GM18907 (cell line): ENCODE measurements at regions not wholly inside any gene's neighbourhood (a gene's known extent, or its start where the extent isn't known, plus 50 kb on each side); places are given as distances from the start of the nearest gene placed in this dataset.

Experiments used
- ATAC-seq: cut with Tn5 transposase; IDR thresholded peaks from one replicate; pipeline ENCODE4 v1.9.1; 2021; ENCODE audit warnings: mild to moderate bottlenecking, moderate library complexity; ENCODE audit not compliant: unreplicated experiment

DNA sequence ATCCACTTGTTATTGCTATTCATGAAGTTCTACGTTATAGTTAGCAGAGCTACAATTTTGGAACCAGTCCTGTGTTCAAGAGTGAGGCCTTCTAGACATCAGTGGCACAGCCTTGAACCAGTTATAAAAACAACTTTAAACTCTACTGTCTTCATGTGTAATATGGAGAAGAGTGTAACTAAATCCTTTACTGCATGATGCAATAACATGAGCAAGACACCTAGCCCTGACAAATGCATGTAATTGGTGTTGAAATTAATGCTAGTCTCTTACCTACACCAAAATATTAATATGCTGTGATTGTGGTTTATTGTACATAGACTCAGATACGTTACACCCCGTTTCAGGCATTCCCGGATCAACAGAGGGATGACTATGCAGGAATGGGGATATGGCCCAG, 654.6 kb downstream of the IRX1 start:
- no peak for ATAC-seq

DNA sequence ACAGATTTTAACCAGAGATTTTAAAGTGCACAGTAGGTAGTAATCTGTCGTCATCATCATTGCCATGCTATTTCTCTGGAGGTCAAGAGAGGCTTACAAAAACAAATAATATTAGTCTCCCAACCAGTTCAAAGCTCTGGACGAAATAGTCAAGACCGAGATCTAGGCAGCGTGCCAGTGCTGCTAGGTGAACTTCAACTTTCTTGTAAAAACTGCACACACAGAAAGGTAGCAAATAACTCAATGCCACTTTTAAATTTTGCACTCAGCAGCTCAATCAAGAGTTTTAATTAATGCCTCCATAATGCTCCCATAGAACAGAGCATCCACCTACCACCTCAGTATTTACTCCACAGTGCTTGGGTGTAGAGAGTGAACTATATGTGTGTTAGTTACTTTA, 656.8 kb downstream of the IRX1 start:
- ATAC-seq, result no peak

DNA sequence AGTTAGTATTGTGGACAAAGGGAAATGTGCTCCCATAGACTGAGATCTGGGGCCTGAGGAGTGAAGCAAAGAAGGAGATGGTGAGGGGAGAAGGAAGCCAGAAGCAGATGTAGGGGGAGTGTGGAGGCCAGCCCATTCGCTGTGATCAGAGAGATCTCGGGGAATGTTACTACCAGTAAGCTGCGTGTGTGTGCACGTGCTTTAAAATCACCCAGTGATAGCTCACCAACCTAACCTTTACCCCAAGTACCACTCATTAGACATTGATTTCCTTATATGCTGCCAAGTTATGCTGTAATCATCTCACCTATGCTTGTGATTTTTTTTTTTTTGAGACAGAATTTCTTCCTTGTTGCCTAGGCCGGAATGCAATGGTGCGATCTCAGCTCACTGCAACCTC, 659.1 kb downstream of the IRX1 start:
- no peak for ATAC-seq

DNA sequence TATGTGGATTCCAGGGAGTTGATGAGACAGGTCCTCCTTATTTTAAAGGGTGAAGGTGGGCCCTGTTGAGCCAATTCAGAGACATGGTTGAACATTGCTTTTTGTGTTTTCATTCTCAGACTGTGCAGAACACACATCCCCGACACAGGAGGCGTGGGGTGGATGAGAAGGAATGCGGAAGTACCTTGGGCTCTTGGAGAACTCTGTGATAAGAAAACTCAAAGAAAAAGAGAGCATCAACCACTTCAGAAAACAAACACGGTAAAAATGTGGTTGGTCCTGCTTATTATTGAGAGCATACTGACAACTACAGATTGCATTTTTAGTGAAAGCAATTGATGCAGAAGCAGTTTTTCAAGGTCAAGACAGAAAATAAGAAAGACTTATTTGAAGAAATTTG, 659.8 kb downstream of the IRX1 start:
- ATAC-seq, result no peak

DNA sequence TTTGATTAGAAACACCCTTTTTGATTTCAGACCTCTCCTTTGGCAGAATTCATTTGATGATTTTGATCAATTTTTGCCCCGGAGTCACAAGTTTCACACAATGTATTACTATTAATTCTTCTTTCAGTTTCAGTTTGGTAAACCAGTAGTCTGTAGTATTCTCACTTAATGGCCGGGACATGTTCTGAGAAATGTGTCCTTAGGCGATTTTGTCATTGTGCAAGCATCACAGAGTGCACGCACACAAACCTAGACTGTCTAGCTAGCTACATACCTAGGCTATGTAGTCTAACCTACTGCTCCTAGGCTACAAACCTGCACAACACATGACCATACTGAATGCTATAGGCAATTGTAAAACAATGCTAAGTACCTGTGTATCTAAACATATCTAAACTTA, 662.5 kb downstream of the IRX1 start:
- ATAC-seq, result no peak

DNA sequence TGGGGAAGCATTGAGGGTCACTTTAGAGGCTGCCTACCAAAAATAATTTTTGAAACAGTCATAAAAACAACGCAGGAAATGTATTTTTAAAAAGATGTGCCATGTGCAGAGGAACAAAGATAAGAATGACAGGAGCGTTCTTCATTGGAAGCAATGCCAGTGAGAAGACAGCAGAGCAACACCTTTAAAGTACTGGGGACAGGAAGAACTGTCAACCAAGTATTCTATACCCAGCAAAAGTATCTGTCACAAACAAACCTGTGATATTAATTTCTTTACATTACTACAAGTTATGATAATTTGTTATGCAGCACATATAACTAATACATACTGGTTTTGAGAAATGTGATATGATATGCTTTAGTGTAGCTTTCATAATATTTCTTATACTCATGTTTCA, 675.6 kb downstream of the IRX1 start:
- no peak for ATAC-seq

DNA sequence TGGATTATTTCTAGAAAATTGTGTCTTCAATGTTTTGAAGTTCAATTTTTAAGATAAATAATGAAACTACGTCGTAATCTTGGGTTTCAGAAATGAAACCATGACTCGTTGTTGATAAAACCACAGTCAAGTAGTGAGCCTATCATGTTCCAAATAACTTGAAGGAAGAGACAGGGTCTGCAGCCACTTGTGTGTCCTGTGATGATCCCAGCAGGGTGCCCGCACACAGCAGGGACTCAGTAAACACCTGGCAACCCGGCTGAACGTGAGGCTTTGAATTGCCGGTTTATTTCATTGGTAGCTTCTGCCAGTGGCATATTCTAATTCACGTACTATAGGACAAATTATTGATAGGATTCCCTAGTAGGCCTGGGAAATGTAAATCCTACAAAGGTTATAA, 679.6 kb downstream of the IRX1 start:
- no peak for ATAC-seq

DNA sequence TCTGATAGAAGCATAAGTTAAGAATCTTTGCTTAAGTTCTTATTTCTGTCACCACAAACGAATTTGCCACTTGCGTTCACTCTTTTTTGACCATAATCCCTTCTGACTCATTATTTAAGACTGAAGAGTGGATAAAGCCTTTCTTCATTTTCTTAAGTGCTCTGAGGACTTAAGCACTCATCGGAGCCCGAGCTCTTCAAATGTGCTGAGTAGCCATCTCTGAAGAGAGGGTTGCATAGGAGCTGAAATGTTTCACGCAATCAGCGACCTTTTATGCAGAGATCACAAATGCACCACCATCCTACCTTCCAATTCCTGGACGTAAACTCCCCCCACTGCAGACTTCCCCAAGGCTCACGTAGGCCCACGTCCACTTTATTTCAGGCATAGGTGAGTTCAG, 699.2 kb downstream of the IRX1 start:
- ATAC-seq, result no peak

DNA sequence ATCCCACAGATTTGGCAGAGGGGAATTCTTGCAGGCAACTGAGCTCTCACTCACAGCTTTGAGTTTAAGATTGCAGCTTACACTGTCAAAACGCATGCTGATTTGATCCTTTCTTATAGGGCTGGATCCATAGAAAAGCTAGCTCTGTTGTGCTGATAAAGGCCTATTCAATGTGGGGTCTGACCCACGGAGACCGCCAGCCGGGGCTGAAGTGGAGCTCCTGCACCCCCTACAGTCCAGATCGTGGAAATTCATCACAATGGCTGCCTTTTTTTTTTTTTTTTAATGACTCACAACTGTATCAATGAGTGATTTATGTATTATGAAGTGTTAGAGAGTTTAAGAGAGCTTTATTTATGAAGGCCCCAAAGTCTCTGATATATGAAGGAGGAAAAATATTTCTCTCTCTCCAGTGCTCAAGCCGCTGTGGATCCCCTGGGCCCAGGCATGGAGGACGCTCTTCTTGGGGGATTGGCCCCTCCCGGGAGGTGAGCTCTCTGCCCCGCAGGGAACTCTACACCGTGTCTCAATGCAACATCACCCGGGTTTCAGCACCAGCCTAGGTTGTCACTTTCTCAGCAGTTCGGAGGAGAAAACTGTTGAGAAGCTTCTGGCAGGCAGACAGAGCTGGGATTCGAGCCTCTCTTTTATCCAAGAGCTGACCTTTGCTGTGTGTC, 700.2 kb downstream of the IRX1 start:
- ATAC-seq, result no peak

DNA sequence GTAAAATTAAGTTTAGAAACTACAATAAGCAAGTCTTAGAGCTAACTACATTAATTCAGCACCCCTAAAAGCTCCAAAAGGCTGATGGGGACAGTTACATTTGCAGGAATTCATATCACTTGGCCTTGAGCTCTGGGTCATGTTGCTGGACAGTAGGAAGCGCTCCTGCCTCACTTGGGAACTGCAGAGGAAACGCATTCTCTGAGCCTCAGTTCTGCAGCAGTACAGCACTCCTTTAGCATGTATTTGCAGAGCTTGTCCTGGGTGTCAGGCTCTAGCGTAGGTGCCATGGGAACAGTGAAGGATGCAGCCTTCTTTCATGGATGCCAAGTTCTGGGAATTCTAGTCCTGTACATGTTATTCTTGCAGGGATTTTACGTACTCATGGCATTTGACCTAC, 710.4 kb downstream of the IRX1 start:
- ATAC-seq, result no peak

DNA sequence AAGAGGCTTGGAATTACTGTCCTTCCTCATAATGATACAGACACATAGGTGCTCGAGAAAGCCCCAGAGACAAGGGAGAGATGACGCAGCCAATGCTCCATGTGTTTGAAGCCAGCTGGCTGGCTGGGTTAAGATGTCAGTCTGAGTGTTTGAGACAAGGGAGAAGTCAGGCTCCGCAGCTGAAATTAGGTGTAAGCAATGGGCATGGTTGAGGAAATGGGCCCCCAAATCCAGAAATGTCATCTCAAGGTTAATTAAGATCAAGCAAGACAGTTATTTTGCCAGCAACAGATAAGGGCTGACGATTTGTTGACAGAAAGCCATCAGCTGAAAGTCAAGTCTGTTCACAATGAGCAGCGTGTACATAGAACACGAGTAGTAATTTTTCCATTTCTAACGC, 713.4 kb downstream of the IRX1 start:
- no peak for ATAC-seq

DNA sequence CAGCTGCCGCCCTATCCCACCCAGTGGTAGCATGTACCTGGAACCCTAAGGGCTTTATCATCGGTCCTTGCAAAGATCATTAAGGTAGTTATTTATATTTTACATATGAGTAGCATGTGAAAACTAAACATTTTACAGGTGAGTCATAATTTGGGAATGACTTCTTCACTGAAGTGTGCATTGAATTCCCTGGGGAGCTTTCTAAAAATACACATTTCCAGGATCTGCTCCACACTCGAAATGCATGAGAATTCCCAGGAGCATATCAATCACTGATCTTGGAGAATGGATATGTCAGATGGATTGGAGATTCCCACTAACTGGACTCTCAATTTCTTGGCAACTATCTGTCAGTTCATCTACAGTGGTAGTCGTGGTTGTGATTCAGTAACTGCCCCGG, 717.5 kb downstream of the IRX1 start:
- no peak for ATAC-seq

DNA sequence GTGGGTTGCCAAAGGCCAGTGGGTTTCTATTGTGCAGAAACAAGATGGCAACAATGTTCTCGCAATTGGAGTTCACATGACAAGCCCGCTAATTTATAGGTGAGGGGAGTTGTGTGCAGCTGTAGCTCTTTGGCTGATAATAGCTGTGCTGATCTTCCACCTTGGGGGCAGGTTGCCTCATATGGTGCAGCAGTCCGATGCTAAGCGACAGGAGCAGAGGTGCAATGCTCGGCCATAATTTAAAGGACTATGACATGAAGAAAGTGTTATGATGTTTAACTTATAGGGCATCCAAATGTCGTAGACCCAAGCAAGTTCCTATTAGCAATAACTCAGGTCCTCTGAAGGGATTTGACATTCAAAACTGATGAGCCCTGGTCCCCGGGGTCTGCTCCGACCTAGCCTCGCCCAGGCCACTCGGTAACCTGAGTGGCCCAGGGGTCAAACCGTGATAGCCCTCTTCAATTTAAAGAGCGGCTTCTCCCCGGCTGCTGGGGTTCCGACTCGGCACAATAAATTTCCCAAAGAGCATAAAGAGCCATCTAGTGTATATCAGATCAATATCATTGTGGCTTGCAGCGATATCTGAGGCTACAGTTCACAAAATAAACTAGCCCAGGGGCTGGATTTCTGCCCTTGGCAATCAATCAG, 724.0 kb downstream of the IRX1 start:
- no peak for ATAC-seq

DNA sequence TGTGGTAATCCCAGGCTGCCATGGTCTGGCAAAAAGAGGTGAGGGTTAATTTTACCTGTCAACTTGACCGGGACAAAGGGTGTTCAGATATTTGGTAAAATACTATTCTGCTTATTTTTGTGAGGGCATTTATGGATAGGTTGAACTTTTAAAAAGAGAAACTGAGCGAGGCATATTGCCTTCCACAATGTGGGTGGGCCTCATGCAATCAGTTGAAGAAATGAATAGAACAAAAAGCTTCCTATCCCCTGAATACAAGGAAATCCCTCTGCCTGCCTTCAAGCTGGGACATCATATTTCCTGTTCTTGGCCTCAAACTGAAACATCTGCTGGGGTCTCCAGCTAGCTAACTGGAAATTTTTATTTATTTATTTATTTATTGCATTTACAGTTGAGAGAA, 734.7 kb downstream of the IRX1 start:
- no peak for ATAC-seq

DNA sequence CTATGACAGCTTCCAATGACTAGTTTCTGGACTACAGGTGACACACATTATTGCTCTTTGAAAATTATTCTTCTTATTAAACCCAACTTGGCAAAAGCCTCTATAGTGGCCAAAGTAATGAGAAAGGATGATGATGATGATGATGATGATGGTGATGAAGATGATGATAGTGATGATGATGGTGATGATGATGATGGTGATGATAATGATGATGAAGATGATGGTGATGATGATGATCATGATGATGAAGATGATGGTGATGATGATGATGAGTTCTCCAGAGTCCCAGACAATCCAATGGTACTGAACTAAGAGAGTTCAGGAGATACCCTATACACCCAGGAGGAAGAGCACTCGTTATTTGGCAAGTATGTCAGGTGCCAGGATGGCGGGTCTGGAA, 739.4 kb downstream of the IRX1 start:
- no peak for ATAC-seq

DNA sequence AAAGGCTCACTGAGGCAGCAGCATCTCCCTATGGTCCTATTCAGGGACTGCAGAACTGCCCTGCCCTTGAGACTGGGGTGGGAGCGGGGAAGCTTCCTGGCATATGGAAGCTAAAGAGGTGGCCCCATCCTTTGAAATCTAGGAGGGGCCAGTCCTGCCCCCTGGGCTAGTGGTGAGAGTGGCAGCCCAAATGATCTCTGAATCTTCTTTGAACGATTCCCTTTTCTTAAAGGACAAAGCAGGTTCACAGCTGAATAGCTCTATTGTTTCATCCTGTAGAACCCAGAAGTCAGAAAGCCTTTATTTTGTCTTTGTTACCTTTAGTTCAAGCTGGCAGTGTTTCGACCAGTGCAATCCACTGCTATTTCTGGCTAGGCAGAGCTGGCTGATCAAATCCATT, 741.9 kb downstream of the IRX1 start:
- ATAC-seq, result no peak

DNA sequence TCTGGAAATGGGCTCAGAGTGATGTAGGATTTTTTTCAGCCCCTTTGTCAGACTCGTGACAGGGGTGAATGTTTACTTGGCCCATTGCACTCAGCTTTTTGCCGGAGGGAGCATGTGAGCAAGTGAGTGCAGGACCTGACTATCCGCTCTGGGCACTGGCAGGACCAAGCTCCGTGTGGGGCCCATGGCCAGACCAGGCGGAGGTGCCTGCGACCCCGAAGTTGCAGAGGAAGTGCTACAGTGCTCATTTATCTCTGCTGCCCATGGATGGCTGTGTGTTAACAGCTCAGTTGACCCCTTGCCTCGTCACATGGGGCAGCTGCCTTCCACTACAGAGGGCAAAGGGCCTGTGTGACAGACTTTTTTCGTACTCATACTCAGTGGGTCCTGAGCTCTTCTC, 744.3 kb downstream of the IRX1 start:
- ATAC-seq, result no peak

DNA sequence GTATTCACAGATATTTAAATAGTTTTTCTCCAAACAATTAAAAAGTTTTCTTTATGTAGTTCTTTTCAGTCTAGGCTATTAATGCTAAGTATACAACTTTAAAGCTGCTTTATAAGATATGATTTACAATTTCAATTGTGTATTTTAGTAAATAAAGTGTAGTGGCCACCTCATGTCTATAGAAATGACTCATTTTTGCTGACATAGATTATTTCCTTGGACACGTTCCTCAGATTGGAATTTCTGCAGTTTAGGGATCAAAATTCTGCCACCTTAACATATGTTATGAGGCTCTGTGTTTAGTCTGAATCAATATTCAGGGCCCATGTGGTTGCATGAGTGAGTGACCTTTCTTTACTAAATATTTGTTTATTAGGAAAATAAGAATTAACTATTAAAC, 750.2 kb downstream of the IRX1 start:
- no peak for ATAC-seq

DNA sequence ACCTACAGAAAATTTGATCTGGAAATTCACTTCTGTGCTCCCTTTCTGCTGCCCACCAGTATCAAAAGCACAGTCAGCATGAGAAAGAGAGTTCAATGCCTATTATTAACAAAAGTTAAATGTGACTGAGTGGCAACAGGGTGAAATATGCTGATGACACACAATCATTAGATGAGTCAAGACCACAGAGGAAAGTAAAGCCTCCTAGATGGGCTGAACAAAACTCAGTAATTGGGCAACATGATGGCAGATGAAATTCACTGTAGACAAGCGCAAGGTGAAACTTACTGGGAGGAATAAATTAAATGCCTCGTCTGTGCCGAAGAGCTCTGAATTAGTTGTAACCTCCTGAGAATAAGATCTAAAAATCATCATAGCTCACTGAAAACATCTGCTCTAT, 752.8 kb downstream of the IRX1 start:
- ATAC-seq, result no peak

DNA sequence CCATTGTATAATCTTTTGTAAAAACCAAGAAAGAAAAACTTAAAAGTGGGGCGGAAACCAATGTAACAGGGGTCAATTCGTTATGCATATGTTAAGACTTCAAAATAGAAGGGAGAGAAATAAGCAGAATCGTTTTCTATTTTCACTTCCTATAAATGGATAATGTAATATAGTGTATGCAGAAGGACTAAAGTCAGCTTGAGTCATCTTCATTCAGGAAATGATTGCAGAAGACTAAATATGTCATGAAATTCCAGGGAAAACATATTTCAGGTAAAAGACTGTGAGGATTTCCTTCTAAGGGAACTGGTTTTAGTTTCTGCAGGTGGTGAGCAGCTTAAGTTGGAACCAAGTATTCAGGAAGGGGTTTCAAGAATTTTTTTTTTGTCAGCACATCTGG, 753.3 kb downstream of the IRX1 start:
- ATAC-seq, result no peak

DNA sequence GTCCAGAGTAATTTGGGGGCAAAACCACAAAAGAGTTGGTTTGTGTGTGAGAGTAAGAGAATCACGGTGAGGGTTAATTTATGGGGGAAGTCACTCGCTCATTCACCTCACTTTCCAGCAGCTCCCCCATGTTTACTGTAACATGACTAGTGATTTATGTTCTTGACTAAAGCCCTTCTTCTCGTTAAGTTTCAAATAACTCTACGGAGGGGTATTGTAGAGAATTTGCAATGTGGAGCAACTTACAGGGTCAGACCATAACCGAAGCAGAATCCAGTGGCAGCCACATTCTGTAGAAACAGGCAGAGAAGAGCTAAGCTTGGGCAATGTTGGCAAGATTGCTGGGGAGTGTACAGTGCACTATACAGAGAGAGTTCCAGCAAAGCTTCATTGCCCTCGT, 760.6 kb downstream of the IRX1 start:
- ATAC-seq, result no peak

DNA sequence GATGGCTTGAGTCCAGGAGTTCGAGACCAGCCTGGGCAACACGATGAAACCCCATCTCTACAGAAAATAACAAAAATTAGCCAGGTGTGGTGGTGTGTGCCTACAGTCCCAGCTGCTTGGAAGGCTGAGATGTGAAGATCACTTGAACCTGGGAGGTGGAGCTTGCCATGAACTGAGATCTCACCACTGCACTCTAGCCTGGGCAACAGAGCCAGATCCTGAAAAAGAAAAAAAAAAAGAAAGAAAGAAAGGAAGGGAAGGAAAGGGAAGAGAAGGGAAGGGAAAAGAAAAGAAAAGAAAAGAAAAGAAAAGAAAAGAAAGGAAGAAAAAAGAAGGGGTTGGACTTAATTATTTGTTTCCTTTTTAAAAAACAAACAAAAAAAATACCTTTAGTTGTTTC, 764.2 kb downstream of the IRX1 start:
- ATAC-seq, result no peak

DNA sequence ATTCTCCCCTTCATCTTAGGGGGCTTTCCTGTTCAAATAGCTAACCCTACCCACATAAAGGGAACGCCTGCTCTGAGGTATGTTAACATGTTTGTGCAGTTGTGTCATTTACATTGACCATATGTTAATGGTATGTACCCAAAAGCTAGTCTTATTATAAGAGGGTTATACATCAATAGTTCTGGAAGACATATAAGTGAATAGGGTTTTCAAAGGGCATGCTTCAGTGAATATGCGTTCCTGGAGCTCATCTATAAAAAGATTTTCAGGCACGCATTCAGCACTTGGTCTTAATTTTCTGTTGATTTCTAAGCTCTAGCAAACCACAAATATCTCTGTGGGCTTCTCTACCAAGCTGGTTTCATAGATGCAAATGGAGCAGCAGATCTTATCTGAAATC, 766.1 kb downstream of the IRX1 start:
- ATAC-seq, result no peak
